Astrocyte (in vitro differentiated cells and primary cell): ENCODE measurements at regions not wholly inside any gene's neighbourhood (a gene's known extent, or its start where the extent isn't known, plus 50 kb on each side); places are given as distances from the start of the nearest gene placed in this dataset.

Experiments used
- EZH2 ChIP-seq: IDR thresholded peaks from 2 replicates; pipeline ENCODE4 v1.6.1; 2012; ENCODE audit warnings: mild to moderate bottlenecking, low read length, inconsistent platforms; ENCODE audit not compliant: insufficient read depth
- TF ChIP-seq, protein P1 (sequence below): IDR thresholded peaks from 2 replicates; pipeline ENCODE4 v1.5.1; 2011; ENCODE audit warnings: low read depth, mild to moderate bottlenecking, inconsistent platforms, low read length, moderate library complexity; ENCODE audit not compliant: insufficient read depth

GRCh38 chr4:83172371-83172770, 57.8 kb upstream of the PLAC8 start:
- TF ChIP-seq, protein P1, sequence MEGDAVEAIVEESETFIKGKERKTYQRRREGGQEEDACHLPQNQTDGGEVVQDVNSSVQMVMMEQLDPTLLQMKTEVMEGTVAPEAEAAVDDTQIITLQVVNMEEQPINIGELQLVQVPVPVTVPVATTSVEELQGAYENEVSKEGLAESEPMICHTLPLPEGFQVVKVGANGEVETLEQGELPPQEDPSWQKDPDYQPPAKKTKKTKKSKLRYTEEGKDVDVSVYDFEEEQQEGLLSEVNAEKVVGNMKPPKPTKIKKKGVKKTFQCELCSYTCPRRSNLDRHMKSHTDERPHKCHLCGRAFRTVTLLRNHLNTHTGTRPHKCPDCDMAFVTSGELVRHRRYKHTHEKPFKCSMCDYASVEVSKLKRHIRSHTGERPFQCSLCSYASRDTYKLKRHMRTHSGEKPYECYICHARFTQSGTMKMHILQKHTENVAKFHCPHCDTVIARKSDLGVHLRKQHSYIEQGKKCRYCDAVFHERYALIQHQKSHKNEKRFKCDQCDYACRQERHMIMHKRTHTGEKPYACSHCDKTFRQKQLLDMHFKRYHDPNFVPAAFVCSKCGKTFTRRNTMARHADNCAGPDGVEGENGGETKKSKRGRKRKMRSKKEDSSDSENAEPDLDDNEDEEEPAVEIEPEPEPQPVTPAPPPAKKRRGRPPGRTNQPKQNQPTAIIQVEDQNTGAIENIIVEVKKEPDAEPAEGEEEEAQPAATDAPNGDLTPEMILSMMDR = no peak
- TF ChIP-seq EZH2 = no peak
